Nephron (organoid): ENCODE measurements at regions not wholly inside any gene's neighbourhood (a gene's known extent, or its start where the extent isn't known, plus 50 kb on each side); places are given as distances from the start of the nearest gene placed in this dataset.

ENCODE experiments used
- H3K27ac Mint-ChIP-seq, 3 experiments: 2 replicates each; pipeline ENCODE4 v1.8.0; 2020; ENCODE audit warnings: mixed read lengths in 3 of 3, mild to moderate bottlenecking in 2 of 3, moderate library complexity in 1 of 3
- H3K27me3 Mint-ChIP-seq: 2 replicates; pipeline ENCODE4 v1.8.0; 2021; ENCODE audit warnings: low read depth, mild to moderate bottlenecking, moderate library complexity, mixed read lengths
- H3K36me3 Mint-ChIP-seq: 2 replicates; pipeline ENCODE4 v1.8.0; 2020; ENCODE audit warnings: low read depth, mixed read lengths
- H3K4me1 Mint-ChIP-seq: 2 replicates; pipeline ENCODE4 v1.8.0; 2020; ENCODE audit warnings: mixed read lengths
- H3K4me3 Mint-ChIP-seq, 3 experiments: 2 replicates each; pipeline ENCODE4 v1.8.0; 2020; ENCODE audit warnings: mild to moderate bottlenecking in 3 of 3, mixed read lengths in 3 of 3, moderate library complexity in 2 of 3
- H3K9me3 Mint-ChIP-seq: 2 replicates; pipeline ENCODE4 v1.8.0; 2020; ENCODE audit warnings: mixed read lengths
- TF ChIP-seq, protein P1 (sequence below), 3 experiments: fragments of 200-600 bp; sonication (generic); IDR thresholded peaks; one replicate each; pipeline ENCODE4 v1.5.0; 2021; ENCODE audit warnings: antibody characterized with exemption in 3 of 3; ENCODE audit not compliant: unreplicated experiment in 3 of 3

DNA sequence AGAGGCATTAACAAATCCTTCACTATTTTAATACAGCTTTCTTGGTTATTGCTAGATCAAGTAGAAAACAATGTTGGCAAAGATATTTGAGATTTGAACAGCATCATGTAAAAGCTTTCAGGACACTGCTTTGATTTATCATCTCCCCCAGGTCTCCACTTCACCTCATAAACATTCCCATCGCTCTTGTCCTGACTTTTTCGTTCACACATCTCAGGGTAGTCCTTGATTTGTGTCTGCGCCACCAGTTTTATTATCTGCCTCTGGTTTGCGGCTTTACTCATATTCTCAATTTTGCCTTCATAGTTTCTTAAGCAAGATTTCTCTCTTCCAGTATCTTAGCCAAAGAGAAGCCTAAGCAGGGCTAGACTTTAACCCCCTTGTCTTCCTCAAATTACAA, 63.5 kb upstream of the ROR1 start:
- TF ChIP-seq, protein P1, sequence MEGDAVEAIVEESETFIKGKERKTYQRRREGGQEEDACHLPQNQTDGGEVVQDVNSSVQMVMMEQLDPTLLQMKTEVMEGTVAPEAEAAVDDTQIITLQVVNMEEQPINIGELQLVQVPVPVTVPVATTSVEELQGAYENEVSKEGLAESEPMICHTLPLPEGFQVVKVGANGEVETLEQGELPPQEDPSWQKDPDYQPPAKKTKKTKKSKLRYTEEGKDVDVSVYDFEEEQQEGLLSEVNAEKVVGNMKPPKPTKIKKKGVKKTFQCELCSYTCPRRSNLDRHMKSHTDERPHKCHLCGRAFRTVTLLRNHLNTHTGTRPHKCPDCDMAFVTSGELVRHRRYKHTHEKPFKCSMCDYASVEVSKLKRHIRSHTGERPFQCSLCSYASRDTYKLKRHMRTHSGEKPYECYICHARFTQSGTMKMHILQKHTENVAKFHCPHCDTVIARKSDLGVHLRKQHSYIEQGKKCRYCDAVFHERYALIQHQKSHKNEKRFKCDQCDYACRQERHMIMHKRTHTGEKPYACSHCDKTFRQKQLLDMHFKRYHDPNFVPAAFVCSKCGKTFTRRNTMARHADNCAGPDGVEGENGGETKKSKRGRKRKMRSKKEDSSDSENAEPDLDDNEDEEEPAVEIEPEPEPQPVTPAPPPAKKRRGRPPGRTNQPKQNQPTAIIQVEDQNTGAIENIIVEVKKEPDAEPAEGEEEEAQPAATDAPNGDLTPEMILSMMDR (IDR thresholded peaks at IDR 0.05; ENCODE audit: unreplicated experiment in 3 of 3): no peak
- Mint-ChIP-seq H3K27ac (peak overlapping the region; percentile 45 to 50 (median 50)), H3K9me3 (no peaks in the 10 kb centered on the region), H3K36me3 (no peaks in the 10 kb centered on the region), H3K4me3 (no peak overlapping the region), H3K4me1 (peaks cover 34% of the 10 kb centered on the region), H3K27me3 (peaks cover 12% of the 10 kb centered on the region)

DNA sequence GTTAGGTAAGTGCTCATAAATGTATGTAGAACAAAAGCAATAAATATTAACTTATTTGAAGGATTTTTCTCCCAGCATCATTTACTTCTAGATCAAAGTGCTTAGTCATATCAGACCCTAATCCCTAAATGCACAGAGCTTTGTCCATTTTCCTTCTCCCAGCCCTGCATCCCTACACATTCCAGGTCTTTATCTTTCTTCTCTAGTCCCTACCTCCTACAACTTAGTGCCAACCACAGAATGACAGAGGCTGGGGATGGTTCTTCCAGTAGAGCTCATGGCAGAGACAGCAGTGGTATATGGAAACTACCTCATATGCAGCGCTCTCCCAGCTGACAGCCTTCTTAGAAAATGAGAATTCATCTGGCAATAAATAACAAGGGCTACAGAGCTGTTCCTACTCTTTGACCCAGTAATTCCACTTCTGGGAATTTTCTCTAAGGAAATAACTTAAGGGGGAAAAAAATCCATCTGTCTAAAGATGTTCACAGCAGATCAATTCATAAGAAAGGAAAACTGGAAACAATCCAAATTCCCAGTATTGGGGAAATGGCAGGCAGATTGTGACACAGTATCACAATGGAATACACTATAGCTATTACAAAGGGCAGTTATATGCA, 62.9 kb upstream of the ROR1 start:
- Mint-ChIP-seq H3K27ac (peak overlapping the region; percentile 45 to 50 (median 50)), H3K9me3 (no peaks in the 10 kb centered on the region), H3K36me3 (no peaks in the 10 kb centered on the region), H3K4me3 (no peak overlapping the region), H3K4me1 (peaks cover 34% of the 10 kb centered on the region), H3K27me3 (peaks cover 12% of the 10 kb centered on the region)
- TF ChIP-seq, protein P1 (IDR thresholded peaks at IDR 0.05; ENCODE audit: unreplicated experiment in 3 of 3): no peak

DNA sequence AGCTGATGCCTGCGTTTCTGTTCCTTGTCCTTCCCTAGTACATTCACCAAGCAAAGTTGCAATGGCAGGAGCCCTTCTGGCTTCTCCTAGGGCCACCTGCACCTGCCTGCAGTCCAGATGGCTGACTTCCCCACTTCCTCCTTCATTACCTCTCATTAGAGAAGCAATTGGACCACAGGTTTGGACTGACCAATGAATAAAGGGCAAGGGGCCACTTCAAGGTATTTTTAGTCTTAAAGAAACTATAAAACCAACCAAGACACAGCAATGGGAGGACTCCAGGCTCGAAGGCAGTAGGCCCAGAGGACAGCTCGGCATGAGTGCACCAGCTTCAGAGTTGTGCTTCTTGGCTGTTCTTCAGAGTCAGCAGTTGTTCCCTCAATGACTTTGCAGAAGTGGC, 60.8 kb upstream of the ROR1 start:
- Mint-ChIP-seq H3K27me3 (peaks cover 8% of the 10 kb centered on the region), H3K4me3 (no peak overlapping the region), H3K4me1 (peaks cover 31% of the 10 kb centered on the region), H3K36me3 (no peaks in the 10 kb centered on the region), H3K9me3 (no peaks in the 10 kb centered on the region), H3K27ac (peak overlapping the region in 1 of 3 experiments; percentile 17)
- TF ChIP-seq, protein P1 (IDR thresholded peaks at IDR 0.05; ENCODE audit: unreplicated experiment in 3 of 3): no peak

DNA sequence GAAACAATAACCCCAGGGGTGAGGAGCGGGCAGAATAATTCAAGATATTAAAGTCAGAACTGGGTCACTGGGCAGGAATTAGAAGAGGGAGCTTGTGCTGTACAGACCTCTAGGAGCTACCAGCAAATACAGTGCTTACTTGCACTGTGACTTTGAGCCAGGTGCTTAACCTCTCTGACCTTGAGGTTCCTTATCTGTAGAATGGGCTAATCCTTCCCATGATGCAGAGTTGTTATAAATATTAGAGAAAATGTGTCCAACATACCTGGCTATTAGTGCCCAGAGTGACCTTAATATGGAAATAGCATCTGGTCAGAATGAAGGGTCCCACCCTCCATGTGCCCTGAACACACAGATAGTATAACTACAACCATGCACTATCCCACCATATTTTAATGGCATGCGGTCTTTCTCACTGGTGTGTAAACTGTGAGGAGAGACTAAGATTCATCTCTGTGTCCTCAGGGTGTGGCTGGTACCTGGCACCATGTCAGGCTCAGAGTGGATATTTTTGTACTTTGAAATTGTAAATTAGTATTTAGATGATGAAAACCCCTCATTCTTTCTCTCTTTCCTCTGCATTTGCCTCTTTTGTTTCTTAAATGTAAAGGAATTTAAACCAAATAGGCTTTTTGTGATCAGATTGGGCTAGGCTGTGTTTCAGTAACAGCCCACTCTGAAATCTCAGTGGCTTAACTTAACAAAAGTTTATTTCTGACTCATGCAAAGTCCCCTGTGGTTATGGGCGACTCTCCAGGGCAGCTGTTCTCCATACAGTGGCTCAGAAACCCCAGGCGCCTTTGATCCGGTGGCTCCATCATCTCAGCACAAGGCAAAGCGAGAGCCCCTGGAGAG, 60.0 kb upstream of the ROR1 start:
- peaks cover 8% of the 10 kb centered on the region for H3K27me3 Mint-ChIP-seq
- no peak overlapping the region for H3K4me3 Mint-ChIP-seq
- H3K9me3 Mint-ChIP-seq: no peaks in the 10 kb centered on the region
- H3K36me3 Mint-ChIP-seq: no peaks in the 10 kb centered on the region
- peak overlapping the region in 1 of 3 experiments; percentile 49 for H3K27ac Mint-ChIP-seq
- TF ChIP-seq, protein P1 (IDR thresholded peaks at IDR 0.05; ENCODE audit: unreplicated experiment in 3 of 3): no peak
- peaks cover 31% of the 10 kb centered on the region for H3K4me1 Mint-ChIP-seq

DNA sequence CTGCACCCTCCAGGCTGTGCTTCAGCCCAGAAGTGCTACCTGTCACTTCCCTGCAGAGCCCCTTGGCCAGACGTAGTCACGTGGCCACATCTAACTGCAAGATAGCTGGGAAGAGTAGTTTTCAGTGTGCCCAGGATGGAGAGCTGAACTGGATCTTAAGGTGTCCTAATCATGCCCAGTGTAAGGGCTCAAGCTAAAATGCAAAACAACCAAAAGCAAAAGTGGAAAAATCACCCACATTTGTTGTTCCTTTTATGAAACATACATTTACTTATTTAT, 59.4 kb upstream of the ROR1 start:
- Mint-ChIP-seq H3K27me3 (peaks cover 8% of the 10 kb centered on the region), H3K4me1 (peaks cover 26% of the 10 kb centered on the region), H3K36me3 (no peaks in the 10 kb centered on the region), H3K4me3 (no peak overlapping the region), H3K27ac (no peak overlapping the region), H3K9me3 (no peaks in the 10 kb centered on the region)
- TF ChIP-seq, protein P1 (IDR thresholded peaks at IDR 0.05; ENCODE audit: unreplicated experiment in 3 of 3): no peak
